ENCODE measurements at regions not wholly inside any gene's neighbourhood (a gene's known extent, or its start where the extent isn't known, plus 50 kb on each side); places are given as distances from the start of the nearest gene placed in this dataset.
"Not testable (repeated sequence)": the region's sequence is repeated elsewhere in the genome, so short reads cannot be mapped to it uniquely, and the experiment has no call there.

GRCh38 chr7:150044771-150045170, 171.0 kb downstream of the ATP6V0E2 start:
- not testable (repeated sequence) for TF ChIP-seq HNF4G (IDR thresholded peaks at IDR 0.05); CTCF (IDR thresholded peaks at IDR 0.05; ENCODE audit: low read depth, low read length, missing input control); YY1 (IDR thresholded peaks at IDR 0.05); SP1 (IDR thresholded peaks at IDR 0.05); RXRA (IDR thresholded peaks at IDR 0.05); GABPA (IDR thresholded peaks at IDR 0.05 in 1 of 2, conservative IDR thresholded peaks at IDR 0.05 in 1 of 2); RAD21 (IDR thresholded peaks at IDR 0.05)
- TF ChIP-seq, protein P1, sequence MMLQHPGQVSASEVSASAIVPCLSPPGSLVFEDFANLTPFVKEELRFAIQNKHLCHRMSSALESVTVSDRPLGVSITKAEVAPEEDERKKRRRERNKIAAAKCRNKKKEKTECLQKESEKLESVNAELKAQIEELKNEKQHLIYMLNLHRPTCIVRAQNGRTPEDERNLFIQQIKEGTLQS (IDR thresholded peaks at IDR 0.05) = not testable (repeated sequence)
- TF ChIP-seq, protein P2, sequence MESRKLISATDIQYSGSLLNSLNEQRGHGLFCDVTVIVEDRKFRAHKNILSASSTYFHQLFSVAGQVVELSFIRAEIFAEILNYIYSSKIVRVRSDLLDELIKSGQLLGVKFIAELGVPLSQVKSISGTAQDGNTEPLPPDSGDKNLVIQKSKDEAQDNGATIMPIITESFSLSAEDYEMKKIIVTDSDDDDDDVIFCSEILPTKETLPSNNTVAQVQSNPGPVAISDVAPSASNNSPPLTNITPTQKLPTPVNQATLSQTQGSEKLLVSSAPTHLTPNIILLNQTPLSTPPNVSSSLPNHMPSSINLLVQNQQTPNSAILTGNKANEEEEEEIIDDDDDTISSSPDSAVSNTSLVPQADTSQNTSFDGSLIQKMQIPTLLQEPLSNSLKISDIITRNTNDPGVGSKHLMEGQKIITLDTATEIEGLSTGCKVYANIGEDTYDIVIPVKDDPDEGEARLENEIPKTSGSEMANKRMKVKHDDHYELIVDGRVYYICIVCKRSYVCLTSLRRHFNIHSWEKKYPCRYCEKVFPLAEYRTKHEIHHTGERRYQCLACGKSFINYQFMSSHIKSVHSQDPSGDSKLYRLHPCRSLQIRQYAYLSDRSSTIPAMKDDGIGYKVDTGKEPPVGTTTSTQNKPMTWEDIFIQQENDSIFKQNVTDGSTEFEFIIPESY (IDR thresholded peaks at IDR 0.05) = not testable (repeated sequence)

All from liver (tissue), 3 donors.